Endothelial cell of umbilical vein (primary cell): ENCODE measurements at regions not wholly inside any gene's neighbourhood (a gene's known extent, or its start where the extent isn't known, plus 50 kb on each side); places are given as distances from the start of the nearest gene placed in this dataset.

Source experiments
- POLR2A ChIP-seq: IDR thresholded peaks from 2 replicates; pipeline ENCODE4 v1.6.1; 2012; ENCODE audit warnings: low read depth, mild to moderate bottlenecking, control low read depth, low read length
- TF ChIP-seq, protein P1 (sequence below), 2 donors: IDR thresholded peaks; 1 replicate in 1 of 2; 2 replicates in 1 of 2; pipeline ENCODE4 v1.5.1; 2011; ENCODE audit warnings: low read length in 2 of 2, mild to moderate bottlenecking in 2 of 2, moderate library complexity in 2 of 2, control low read depth in 1 of 2, inconsistent platforms in 1 of 2, low read depth in 1 of 2; ENCODE audit not compliant: insufficient read depth in 1 of 2; ENCODE audit errors: extremely low read depth in 1 of 2
- TF ChIP-seq, protein P2 (sequence below): IDR thresholded peaks from 2 replicates; pipeline ENCODE4 v1.6.1; 2011; ENCODE audit not compliant: insufficient read depth, insufficient read length

DNA sequence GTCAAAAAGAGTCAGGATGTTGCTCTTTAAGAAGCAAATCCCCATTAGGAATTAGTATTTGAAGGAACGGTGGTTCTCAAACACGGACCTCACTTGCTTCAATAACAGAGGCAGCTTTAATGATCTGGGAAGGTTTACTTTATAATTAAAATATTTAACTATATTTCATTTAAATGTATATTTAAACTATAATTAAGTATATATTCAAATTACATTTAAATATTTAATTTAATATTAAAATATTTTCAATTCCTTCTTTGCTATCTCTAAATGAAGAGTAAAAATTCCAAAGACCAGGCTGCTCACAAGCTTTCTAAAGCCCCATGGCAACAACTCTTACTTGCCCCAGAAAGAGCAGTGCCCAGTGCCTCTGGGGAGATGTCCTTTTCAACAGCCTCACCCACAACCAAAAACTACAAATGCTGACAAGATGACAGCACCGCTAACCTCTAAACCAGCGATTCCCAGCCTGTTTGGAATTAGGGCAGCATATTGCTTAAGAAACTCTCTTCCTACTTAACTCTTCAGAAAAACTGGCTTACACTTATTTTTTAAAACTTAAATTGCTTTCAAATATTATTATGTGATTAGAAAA is 62.9 kb upstream of the POU3F3 start:
- TF ChIP-seq, protein P1, sequence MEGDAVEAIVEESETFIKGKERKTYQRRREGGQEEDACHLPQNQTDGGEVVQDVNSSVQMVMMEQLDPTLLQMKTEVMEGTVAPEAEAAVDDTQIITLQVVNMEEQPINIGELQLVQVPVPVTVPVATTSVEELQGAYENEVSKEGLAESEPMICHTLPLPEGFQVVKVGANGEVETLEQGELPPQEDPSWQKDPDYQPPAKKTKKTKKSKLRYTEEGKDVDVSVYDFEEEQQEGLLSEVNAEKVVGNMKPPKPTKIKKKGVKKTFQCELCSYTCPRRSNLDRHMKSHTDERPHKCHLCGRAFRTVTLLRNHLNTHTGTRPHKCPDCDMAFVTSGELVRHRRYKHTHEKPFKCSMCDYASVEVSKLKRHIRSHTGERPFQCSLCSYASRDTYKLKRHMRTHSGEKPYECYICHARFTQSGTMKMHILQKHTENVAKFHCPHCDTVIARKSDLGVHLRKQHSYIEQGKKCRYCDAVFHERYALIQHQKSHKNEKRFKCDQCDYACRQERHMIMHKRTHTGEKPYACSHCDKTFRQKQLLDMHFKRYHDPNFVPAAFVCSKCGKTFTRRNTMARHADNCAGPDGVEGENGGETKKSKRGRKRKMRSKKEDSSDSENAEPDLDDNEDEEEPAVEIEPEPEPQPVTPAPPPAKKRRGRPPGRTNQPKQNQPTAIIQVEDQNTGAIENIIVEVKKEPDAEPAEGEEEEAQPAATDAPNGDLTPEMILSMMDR (IDR thresholded peaks at IDR 0.05; ENCODE audit: extremely low read depth in 1 of 2, insufficient read depth in 1 of 2, low read depth in 1 of 2, low read length in 2 of 2), result no peak
- TF ChIP-seq POLR2A, result no peak
- TF ChIP-seq, protein P2, sequence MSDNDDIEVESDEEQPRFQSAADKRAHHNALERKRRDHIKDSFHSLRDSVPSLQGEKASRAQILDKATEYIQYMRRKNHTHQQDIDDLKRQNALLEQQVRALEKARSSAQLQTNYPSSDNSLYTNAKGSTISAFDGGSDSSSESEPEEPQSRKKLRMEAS, result no peak
